ENCODE measurements at regions not wholly inside any gene's neighbourhood (a gene's known extent, or its start where the extent isn't known, plus 50 kb on each side); places are given as distances from the start of the nearest gene placed in this dataset.
A peak's percentile ranks its signal among the peaks of the same experiment; 100 is the strongest.

GRCh38 chr20:62528983-62529891, 53.4 kb upstream of the GATA5 start:
- peaks cover 29% of the 10 kb centered on the region for H3K4me1 ChIP-seq (ENCODE audit: insufficient read depth, low read length)
- DNase-seq (ENCODE audit: low spot score) (peak; percentile 33), ATAC-seq (peak; percentile 71), FAIRE-seq (no peak)
- no peaks in the 10 kb centered on the region for H3K9me3 ChIP-seq (ENCODE audit: low read length)
- peak overlapping the region; percentile 53 for H3K4me2 ChIP-seq (ENCODE audit: low read depth, low read length)
- intact Hi-C loops (cut with micrococcal nuclease; ENCODE audit: unreplicated experiment) = no loop called here
- H3K27ac ChIP-seq (ENCODE audit: extremely low read length, insufficient read depth, low read length) = no peak overlapping the region
- no TSS peak for BruUV-seq (replicated peaks)
- no peak overlapping the region for H3K9ac ChIP-seq (ENCODE audit: insufficient read depth, low read depth, low read length)
- H3K27me3 ChIP-seq (ENCODE audit: control insufficient read depth in 1 of 2, insufficient read depth in 2 of 2, low read length in 2 of 2) = peaks cover 27 to 88% of the 10 kb centered on the region in 2 experiments; a peak in 4 of 5 replicates
- H3K79me2 ChIP-seq (ENCODE audit: insufficient read depth, low read length) = no peaks in the 10 kb centered on the region
- WGBS (ENCODE audit: low lambda C conversion rate) = 35% methylated on average over 24 of the region's 25 CpGs
- POLR2A ChIA-PET = no interaction called here
- CTCF ChIA-PET (ENCODE audit: low intra/inter-chr PET ratio, low total read pairs) = no interaction called here
- H2AFZ ChIP-seq (ENCODE audit: low read length) = no peak overlapping the region
- H3K4me3 ChIP-seq (replicated peaks in 1 of 3; ENCODE audit: insufficient read depth in 1 of 3, low read depth in 2 of 3, low read length in 3 of 3) = peak overlapping the region in 1 of 3 experiments; percentile 15; a peak in 1 of 6 replicates
- in situ Hi-C loops (cut with HindIII; ENCODE audit: extremely low pct_ligation_motif_present, low pct_unique_long_range_greater_than_20kb) = no loop called here
- H4K20me1 ChIP-seq (ENCODE audit: insufficient read depth, low read length) = no peaks in the 10 kb centered on the region
- no peaks in the 10 kb centered on the region for H3K36me3 ChIP-seq (replicated peaks in 1 of 2; ENCODE audit: control insufficient read depth in 1 of 2, insufficient read depth in 2 of 2, low read length in 2 of 2)
- TF ChIP-seq SPEN (CRISPR knock-in tag; IDR thresholded peaks at IDR 0.05; ENCODE audit: low read depth) = peak; percentile 61; the same call in 1 of the 2 replicates
- TF ChIP-seq, protein P1, sequence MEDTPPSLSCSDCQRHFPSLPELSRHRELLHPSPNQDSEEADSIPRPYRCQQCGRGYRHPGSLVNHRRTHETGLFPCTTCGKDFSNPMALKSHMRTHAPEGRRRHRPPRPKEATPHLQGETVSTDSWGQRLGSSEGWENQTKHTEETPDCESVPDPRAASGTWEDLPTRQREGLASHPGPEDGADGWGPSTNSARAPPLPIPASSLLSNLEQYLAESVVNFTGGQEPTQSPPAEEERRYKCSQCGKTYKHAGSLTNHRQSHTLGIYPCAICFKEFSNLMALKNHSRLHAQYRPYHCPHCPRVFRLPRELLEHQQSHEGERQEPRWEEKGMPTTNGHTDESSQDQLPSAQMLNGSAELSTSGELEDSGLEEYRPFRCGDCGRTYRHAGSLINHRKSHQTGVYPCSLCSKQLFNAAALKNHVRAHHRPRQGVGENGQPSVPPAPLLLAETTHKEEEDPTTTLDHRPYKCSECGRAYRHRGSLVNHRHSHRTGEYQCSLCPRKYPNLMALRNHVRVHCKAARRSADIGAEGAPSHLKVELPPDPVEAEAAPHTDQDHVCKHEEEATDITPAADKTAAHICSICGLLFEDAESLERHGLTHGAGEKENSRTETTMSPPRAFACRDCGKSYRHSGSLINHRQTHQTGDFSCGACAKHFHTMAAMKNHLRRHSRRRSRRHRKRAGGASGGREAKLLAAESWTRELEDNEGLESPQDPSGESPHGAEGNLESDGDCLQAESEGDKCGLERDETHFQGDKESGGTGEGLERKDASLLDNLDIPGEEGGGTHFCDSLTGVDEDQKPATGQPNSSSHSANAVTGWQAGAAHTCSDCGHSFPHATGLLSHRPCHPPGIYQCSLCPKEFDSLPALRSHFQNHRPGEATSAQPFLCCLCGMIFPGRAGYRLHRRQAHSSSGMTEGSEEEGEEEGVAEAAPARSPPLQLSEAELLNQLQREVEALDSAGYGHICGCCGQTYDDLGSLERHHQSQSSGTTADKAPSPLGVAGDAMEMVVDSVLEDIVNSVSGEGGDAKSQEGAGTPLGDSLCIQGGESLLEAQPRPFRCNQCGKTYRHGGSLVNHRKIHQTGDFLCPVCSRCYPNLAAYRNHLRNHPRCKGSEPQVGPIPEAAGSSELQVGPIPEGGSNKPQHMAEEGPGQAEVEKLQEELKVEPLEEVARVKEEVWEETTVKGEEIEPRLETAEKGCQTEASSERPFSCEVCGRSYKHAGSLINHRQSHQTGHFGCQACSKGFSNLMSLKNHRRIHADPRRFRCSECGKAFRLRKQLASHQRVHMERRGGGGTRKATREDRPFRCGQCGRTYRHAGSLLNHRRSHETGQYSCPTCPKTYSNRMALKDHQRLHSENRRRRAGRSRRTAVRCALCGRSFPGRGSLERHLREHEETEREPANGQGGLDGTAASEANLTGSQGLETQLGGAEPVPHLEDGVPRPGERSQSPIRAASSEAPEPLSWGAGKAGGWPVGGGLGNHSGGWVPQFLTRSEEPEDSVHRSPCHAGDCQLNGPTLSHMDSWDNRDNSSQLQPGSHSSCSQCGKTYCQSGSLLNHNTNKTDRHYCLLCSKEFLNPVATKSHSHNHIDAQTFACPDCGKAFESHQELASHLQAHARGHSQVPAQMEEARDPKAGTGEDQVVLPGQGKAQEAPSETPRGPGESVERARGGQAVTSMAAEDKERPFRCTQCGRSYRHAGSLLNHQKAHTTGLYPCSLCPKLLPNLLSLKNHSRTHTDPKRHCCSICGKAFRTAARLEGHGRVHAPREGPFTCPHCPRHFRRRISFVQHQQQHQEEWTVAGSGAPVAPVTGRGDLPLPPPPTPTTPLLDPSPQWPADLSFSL (CRISPR knock-in tag; IDR thresholded peaks at IDR 0.05) = peak; percentile 61
- 0 out of 2 replicates have a peak, but pooled peaks have one; percentile 22 for TF ChIP-seq ZNF619 (CRISPR knock-in tag; IDR thresholded peaks at IDR 0.05)
- TF ChIP-seq RBM39 (IDR thresholded peaks at IDR 0.05; ENCODE audit: low read depth, low read length, poor library complexity, severe bottlenecking) = no peak
- TF ChIP-seq NCOA5 (CRISPR knock-in tag; IDR thresholded peaks at IDR 0.05) = no peak
- TF ChIP-seq KDM6A (CRISPR knock-in tag; IDR thresholded peaks at IDR 0.05; ENCODE audit: low read depth) = no peak
- peak; percentile 13; the same call in 1 of the 2 replicates for TF ChIP-seq FOXO1 (CRISPR knock-in tag; IDR thresholded peaks at IDR 0.05)
- TF ChIP-seq ZNF703 (CRISPR knock-in tag; IDR thresholded peaks at IDR 0.05; ENCODE audit: borderline replicate concordance) = no peak
- peak; percentile 87 for TF ChIP-seq HNRNPL (IDR thresholded peaks at IDR 0.05; ENCODE audit: low read depth, low read length)
- peak; percentile 61; the same call in 1 of the 2 replicates for TF ChIP-seq ZNF782 (CRISPR knock-in tag; IDR thresholded peaks at IDR 0.05; ENCODE audit: borderline replicate concordance)
- TF ChIP-seq ZNF317 (CRISPR knock-in tag; IDR thresholded peaks at IDR 0.05) = peak; percentile 71
- peak; percentile 69 for TF ChIP-seq ZNF687 (CRISPR knock-in tag; IDR thresholded peaks at IDR 0.05)
- TF ChIP-seq ZSCAN22 (CRISPR knock-in tag; IDR thresholded peaks at IDR 0.05) = no peak

Measured in HepG2 (cell line).